Activated naive CD4-positive, alpha-beta T cell treated with anti-CD3 and anti-CD28 coated beads, Interleukin-2, amount 10 ng/mL, durations not matched to agents 7 days and 5 days (primary cell): ENCODE measurements at regions not wholly inside any gene's neighbourhood (a gene's known extent, or its start where the extent isn't known, plus 50 kb on each side); places are given as distances from the start of the nearest gene placed in this dataset.
"Not testable (repeated sequence)": the region's sequence is repeated elsewhere in the genome, so short reads cannot be mapped to it uniquely, and the experiment has no call there.

Source experiments
- CTCF ChIA-PET: fragments of 350-600 bp; sonication (Branson Sonifier 250); formaldehyde crosslinking; loops from one replicate; lab custom pipeline; 2021; ENCODE audit warnings: antibody characterized with exemption; lab: Charles Lee
- DNase-seq: peaks from one replicate; pipeline ENCODE4 v3.0.0-alpha.2; 2020
- H3K27ac Mint-ChIP-seq: one replicate; pipeline ENCODE4 v1.8.0; 2021; ENCODE audit warnings: mild to moderate bottlenecking, moderate library complexity, mixed read lengths
- H3K27me3 Mint-ChIP-seq: one replicate; pipeline ENCODE4 v1.8.0; 2021; ENCODE audit warnings: mild to moderate bottlenecking, mixed read lengths
- H3K36me3 Mint-ChIP-seq: one replicate; pipeline ENCODE4 v1.8.0; 2021; ENCODE audit warnings: mixed read lengths
- H3K4me1 Mint-ChIP-seq: one replicate; pipeline ENCODE4 v1.8.0; 2021; ENCODE audit warnings: mixed read lengths
- H3K4me3 Mint-ChIP-seq: one replicate; pipeline ENCODE4 v1.8.0; 2021; ENCODE audit warnings: mild to moderate bottlenecking, moderate library complexity, mixed read lengths
- H3K9me3 Mint-ChIP-seq: one replicate; pipeline ENCODE4 v1.8.0; 2021; ENCODE audit warnings: mixed read lengths

DNA sequence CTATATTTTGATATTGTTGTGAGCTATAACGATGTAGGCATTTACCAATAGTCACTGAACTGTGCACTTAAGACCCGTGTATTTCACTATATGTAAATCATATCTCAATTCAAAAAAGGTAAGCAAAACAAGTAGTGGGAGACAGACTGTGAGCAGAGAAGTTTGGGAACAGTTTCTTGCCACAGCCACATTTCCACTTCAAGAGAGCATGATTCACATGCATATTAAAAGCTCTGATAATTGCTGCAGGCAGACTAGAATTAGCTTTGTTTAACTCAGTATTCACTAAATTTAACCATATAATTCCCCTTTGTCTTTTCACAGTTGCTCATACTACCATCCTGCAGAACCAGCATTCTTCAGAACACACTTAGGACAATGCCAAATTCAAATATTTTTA, 168.4 kb upstream of the ZNF385D start:
- Mint-ChIP-seq H3K36me3 (no peaks in the 10 kb centered on the region), H3K4me1 (no peaks in the 10 kb centered on the region), H3K4me3 (no peak overlapping the region), H3K9me3 (peaks cover 18% of the 10 kb centered on the region), H3K27me3 (no peaks in the 10 kb centered on the region), H3K27ac (no peak overlapping the region)
- DNase-seq = no peak
- CTCF ChIA-PET = interaction anchor here (0.7 kb wide), 1 partner anchor 1218 kb away, joined by 3 read pairs; no protein-coding TSS in a partner anchor

DNA sequence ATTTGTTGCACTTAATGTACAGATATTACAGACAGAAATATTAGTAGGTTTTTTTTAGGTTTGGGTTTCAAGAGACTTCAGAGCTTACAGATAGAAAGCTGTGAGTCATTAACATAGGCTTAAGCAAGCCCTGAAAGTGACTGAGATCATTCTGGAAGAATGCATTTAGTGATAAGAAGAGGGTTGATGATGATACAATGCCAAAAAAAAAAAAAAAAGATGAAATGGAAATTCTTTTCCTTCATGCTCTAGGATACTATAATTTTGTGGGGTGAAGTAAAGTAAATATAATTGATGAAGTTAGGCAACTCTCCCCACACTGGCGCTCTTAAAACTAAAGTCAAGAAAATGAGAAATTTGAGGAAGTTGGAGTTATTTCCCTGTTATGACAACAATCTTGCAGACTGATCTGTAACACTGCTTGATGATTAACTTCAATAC, 169.4 kb upstream of the ZNF385D start:
- DNase-seq = no peak
- Mint-ChIP-seq H3K27me3 (no peaks in the 10 kb centered on the region), H3K4me3 (no peak overlapping the region), H3K36me3 (no peaks in the 10 kb centered on the region), H3K4me1 (no peaks in the 10 kb centered on the region), H3K27ac (no peak overlapping the region), H3K9me3 (peaks cover 18% of the 10 kb centered on the region)
- CTCF ChIA-PET = no interaction called here

DNA sequence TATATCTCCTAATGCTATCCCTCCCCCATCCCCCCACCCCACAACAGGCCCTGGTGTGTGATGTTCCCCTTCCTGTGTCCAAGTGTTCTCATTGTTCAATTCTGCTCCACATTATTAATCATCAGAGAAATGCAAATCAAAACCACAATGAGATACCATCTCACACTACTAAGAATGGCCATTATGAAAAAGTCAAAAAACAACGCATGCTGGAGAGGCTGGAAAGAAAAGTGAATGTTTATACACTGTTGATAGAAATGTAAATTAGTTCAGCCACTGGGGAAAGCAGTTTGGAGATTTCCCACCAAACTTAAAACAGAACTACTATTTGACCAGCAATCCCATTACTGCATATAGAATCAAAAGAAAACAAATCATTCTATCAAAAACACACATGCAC, 172.1 kb upstream of the ZNF385D start:
- H3K36me3 Mint-ChIP-seq, CTCF ChIA-PET, DNase-seq, H3K27ac Mint-ChIP-seq, H3K27me3 Mint-ChIP-seq, H3K4me3 Mint-ChIP-seq, H3K4me1 Mint-ChIP-seq: not testable (repeated sequence)
- H3K9me3 Mint-ChIP-seq = peaks cover 23% of the 10 kb centered on the region

DNA sequence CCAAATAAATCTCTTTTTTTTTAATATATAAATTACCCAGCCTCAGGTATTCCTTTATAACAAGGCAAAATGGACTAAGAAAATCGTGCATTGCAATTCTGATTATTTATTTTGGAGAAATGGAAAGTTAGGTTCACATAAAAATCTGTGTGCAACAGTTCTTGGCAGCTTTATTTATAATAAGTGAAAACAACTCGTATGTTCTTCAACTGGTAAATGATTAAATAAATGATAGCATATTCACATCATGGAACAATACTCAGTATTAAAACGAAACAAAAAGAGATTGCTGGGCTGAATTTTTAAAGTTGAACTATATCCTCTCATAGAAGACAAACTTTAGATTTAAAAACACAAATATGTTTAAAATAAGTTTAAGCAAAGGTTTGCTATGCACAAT, 176.3 kb upstream of the ZNF385D start:
- Mint-ChIP-seq H3K9me3 (peaks cover 16% of the 10 kb centered on the region), H3K27me3 (no peaks in the 10 kb centered on the region), H3K36me3 (no peaks in the 10 kb centered on the region), H3K4me3 (no peak overlapping the region), H3K4me1 (no peaks in the 10 kb centered on the region), H3K27ac (no peak overlapping the region)
- CTCF ChIA-PET = interaction anchor here (0.6 kb wide), 1 partner anchor 1148 kb away, joined by 3 read pairs; no protein-coding TSS in a partner anchor
- DNase-seq = no peak

DNA sequence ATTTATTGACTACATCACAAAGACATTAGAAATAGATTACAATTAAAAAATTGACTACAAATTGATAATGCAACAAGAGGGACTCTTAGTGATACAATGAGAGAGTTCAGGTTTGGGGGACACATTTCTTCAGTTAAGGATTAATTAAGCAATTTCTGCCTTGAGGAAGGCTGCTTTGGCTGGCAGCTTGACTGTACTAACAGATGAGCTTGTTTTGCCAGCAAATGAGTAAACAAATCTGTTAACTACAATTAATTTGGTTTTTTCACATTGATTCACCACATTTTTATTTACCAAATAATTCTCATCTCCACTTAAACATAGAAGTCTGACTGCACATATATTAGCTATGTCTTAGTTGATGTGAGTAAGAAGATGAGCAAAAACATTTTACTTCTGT, 183.6 kb upstream of the ZNF385D start:
- Mint-ChIP-seq H3K4me1 (no peaks in the 10 kb centered on the region), H3K9me3 (peaks cover 7% of the 10 kb centered on the region), H3K27me3 (no peaks in the 10 kb centered on the region), H3K36me3 (no peaks in the 10 kb centered on the region), H3K4me3 (no peak overlapping the region), H3K27ac (no peak overlapping the region)
- CTCF ChIA-PET = no interaction called here
- DNase-seq = no peak

DNA sequence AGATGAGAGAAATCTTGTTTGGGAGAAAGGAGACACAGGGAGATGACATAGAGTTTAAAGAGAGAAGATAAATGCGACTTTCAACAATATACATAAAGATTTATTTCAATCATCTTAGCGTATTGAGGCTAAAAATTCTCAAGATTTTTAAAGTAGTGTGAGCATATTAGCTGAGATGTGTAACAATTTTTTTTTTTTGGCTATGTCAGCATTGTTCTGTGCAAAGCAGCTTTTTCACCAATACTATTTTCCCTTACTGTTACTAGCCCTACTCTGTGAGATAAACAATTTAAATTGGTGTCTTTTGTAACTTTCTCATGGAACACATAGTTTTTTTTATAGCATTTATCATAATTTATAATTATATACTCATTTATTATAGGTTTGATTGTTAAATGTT, 185.2 kb upstream of the ZNF385D start:
- CTCF ChIA-PET = no interaction called here
- H3K9me3 Mint-ChIP-seq = peaks cover 5% of the 10 kb centered on the region

DNA sequence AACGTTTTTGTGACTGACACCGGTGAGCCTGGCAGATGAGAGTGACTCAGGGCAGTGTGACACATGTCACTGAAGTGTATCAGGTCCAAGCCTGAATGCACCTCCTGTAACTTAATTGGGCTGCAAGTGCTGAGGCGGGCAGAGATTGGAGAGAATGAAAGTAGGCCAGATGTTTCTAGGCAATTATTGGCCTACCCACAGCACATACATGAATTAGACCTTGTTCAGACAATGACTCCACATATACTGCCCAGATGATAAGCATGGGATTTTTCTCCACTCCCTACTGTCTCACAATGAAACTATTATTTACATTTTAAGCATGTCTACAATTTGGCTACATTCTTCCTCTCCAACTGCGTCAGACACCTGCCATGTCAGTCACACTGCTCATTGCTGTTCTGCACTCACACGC, 187.3 kb upstream of the ZNF385D start:
- Mint-ChIP-seq H3K4me1 (no peaks in the 10 kb centered on the region), H3K27ac (no peak overlapping the region), H3K9me3 (peaks cover 3% of the 10 kb centered on the region), H3K4me3 (no peak overlapping the region), H3K36me3 (no peaks in the 10 kb centered on the region), H3K27me3 (no peaks in the 10 kb centered on the region)
- CTCF ChIA-PET = no interaction called here
- no peak for DNase-seq

More for the DNA sequence above, 185.2 kb upstream of the ZNF385D start:
- no peak overlapping the region for H3K4me3 Mint-ChIP-seq
- no peaks in the 10 kb centered on the region for H3K36me3 Mint-ChIP-seq
- no peak for DNase-seq
- H3K27me3 Mint-ChIP-seq = no peaks in the 10 kb centered on the region
- no peak overlapping the region for H3K27ac Mint-ChIP-seq
- H3K4me1 Mint-ChIP-seq = no peaks in the 10 kb centered on the region

DNA sequence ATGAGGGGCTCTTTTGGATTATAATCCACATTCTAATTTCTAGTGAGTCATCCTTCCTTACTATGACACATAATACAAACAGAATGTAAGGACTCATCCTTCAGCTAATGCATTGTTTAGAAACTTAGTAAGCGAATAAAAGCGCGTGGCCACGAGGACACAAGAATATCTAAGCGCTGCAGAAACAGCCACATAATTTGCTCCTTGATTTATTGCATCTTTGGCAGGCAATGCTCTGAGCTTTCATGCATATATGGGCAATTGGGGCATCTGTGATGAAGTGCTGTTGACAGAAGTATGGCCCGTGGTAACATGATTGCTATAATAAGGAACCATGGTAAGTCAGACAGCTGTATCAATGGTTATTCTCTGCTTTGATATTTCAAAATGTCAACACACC, 191.3 kb upstream of the ZNF385D start:
- no peak for DNase-seq
- CTCF ChIA-PET = no interaction called here
- no peaks in the 10 kb centered on the region for H3K4me1 Mint-ChIP-seq
- H3K4me3 Mint-ChIP-seq = no peak overlapping the region
- peaks cover 3% of the 10 kb centered on the region for H3K9me3 Mint-ChIP-seq
- no peak overlapping the region for H3K27ac Mint-ChIP-seq
- no peaks in the 10 kb centered on the region for H3K36me3 Mint-ChIP-seq
- no peaks in the 10 kb centered on the region for H3K27me3 Mint-ChIP-seq

DNA sequence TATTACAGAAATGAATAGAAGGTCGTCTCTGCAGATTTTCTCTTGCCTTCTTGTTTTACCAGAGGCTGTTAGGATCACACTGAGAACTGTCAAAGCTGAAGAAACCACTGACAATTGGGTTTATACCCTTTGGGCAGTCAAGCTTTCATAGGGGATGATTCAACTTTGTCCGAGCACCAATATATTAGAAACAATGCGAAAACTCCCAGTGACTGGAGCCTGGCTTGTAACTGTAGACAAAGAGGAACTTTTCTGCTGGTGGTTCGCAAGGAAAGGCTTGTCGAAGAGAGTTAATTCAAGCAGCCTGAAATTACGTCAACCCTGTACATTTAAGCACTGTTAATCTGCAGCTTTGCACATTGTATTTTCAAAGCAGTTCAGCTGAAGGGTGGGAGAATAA, 193.2 kb upstream of the ZNF385D start:
- Mint-ChIP-seq H3K4me3 (no peak overlapping the region), H3K27ac (no peak overlapping the region), H3K36me3 (no peaks in the 10 kb centered on the region), H3K27me3 (no peaks in the 10 kb centered on the region), H3K9me3 (no peaks in the 10 kb centered on the region), H3K4me1 (no peaks in the 10 kb centered on the region)
- no peak for DNase-seq
- CTCF ChIA-PET = no interaction called here

DNA sequence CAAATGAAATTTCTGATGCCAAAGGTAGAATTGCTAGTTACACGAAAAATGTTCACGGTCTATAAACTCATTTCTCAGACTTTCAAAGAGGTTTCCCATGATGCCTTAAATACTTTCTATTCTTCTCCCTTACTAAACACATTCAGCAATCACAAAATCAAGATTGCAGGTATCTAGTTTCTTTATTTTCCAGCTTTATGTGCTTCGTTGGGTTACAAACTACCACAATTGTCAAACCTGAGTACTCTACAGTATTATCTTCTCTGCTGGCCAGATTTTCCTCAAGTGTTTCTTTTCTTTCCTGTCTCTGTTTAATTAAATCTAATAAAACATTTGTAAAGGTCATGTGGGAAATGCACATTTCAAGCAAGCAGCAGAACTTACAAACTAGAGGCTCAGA, 201.8 kb upstream of the ZNF385D start:
- Mint-ChIP-seq H3K36me3 (no peaks in the 10 kb centered on the region), H3K4me1 (no peaks in the 10 kb centered on the region), H3K27me3 (no peaks in the 10 kb centered on the region), H3K9me3 (peaks cover 14% of the 10 kb centered on the region), H3K27ac (no peak overlapping the region), H3K4me3 (no peak overlapping the region)
- CTCF ChIA-PET = no interaction called here
- no peak for DNase-seq

DNA sequence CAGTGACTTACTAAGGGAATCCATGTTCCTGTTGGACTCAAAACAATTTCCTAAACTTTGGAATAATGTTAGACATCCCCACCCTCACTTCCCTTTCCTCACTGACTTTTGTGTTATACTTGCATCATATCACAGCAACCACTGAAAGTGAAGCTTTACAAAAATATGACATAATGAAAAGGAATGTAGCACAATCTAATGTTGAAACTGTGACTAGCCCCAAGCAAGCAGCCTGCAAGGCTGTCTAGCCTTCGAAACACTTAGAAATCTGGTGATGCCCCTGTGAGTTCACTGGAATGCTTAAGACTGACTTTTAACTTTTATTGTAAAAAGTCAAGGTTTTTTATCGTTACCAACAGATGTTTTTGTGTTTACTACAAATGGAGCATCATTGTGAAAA, 203.7 kb upstream of the ZNF385D start:
- Mint-ChIP-seq H3K4me1 (no peaks in the 10 kb centered on the region), H3K9me3 (peaks cover 14% of the 10 kb centered on the region), H3K36me3 (no peaks in the 10 kb centered on the region), H3K27me3 (no peaks in the 10 kb centered on the region), H3K27ac (no peak overlapping the region), H3K4me3 (no peak overlapping the region)
- DNase-seq = no peak
- CTCF ChIA-PET = no interaction called here

DNA sequence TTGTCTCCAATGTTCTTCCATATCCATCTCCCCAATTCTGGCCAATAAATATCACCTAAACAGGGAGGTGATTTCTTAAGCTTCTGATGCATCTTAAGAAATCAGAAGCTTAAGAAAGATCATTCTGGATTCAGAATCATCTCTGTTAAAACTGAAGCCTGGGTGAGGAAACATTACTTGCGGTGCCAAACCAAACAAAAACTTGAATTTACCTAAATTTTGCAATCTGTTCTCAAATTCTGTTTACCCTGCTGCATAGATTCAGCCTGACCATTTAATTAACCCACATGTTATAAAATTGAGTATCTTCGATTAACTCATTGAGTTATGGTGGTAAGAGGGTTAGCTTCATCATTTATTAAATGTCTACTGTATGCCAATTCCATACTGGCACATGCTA, 204.4 kb upstream of the ZNF385D start:
- DNase-seq = no peak
- H3K27me3 Mint-ChIP-seq = no peaks in the 10 kb centered on the region
- no peaks in the 10 kb centered on the region for H3K4me1 Mint-ChIP-seq
- H3K36me3 Mint-ChIP-seq = no peaks in the 10 kb centered on the region
- CTCF ChIA-PET = no interaction called here
- H3K4me3 Mint-ChIP-seq = no peak overlapping the region
- peaks cover 13% of the 10 kb centered on the region for H3K9me3 Mint-ChIP-seq
- no peak overlapping the region for H3K27ac Mint-ChIP-seq

DNA sequence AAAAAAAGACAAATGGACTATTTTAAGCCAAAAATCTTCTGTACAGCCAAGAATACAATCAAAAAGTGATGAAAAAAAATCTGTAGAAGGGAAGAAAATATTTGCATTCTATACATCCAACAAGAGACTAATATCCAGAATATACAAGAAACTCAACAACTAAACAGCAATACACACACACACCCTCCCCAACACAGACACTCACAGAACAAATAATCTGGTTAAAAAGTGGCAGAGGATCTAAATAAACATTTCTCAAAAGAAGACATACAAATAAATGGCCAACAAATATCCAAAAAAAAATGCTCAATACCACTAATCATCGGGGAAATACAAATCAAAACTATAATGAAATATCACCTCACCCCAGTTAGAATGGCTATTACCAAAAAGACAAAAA, 209.0 kb upstream of the ZNF385D start:
- Mint-ChIP-seq H3K27ac (no peak overlapping the region), H3K27me3 (no peaks in the 10 kb centered on the region), H3K36me3 (no peaks in the 10 kb centered on the region), H3K4me1 (no peaks in the 10 kb centered on the region), H3K4me3 (no peak overlapping the region), H3K9me3 (peaks cover 6% of the 10 kb centered on the region)
- no peak for DNase-seq
- CTCF ChIA-PET = no interaction called here

DNA sequence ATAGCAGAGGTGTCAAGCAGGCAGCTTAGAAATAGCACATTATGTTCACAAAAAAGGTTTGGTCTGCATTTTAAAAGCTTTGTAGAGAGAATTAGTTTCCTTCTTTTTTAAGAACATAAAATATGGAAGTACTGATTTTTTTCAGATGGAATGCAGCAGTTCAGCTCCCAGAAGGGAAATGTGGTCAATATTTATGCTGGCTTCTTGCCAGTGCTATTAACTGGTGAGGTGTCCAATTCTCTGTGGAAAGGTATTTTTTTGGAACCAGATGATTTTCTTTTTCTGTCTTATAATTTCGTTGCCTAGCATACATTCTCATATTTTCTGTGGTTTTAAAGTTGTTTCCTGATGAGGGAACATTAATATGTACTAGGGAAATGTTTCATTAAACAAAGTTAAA, 211.4 kb upstream of the ZNF385D start:
- H3K36me3 Mint-ChIP-seq = no peaks in the 10 kb centered on the region
- no peak overlapping the region for H3K27ac Mint-ChIP-seq
- H3K4me1 Mint-ChIP-seq = no peaks in the 10 kb centered on the region
- no peak overlapping the region for H3K4me3 Mint-ChIP-seq
- CTCF ChIA-PET = no interaction called here
- no peaks in the 10 kb centered on the region for H3K27me3 Mint-ChIP-seq
- no peaks in the 10 kb centered on the region for H3K9me3 Mint-ChIP-seq
- no peak for DNase-seq

DNA sequence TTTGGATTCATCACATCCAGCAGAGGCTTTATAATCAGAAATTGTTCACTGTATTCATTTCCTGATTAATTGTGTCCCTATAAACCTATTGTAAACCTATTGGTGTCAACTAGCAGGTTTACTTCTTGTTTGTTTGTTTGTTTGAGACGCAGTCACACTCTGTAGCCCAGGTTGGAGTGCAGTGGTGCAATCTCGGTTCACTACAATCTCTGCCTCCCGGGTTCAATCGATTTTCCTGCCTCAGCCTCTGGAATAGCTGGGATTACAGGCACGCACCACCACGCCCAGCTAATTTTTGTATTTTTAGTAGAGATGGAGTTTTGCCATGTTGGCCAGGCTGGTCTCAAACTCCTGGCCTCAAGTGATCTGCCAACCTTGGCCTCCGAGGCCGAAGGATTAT, 215.4 kb upstream of the ZNF385D start:
- H3K27me3 Mint-ChIP-seq, DNase-seq, H3K27ac Mint-ChIP-seq, H3K36me3 Mint-ChIP-seq, CTCF ChIA-PET, H3K4me1 Mint-ChIP-seq, H3K4me3 Mint-ChIP-seq: not testable (repeated sequence)
- peaks cover 12% of the 10 kb centered on the region for H3K9me3 Mint-ChIP-seq

DNA sequence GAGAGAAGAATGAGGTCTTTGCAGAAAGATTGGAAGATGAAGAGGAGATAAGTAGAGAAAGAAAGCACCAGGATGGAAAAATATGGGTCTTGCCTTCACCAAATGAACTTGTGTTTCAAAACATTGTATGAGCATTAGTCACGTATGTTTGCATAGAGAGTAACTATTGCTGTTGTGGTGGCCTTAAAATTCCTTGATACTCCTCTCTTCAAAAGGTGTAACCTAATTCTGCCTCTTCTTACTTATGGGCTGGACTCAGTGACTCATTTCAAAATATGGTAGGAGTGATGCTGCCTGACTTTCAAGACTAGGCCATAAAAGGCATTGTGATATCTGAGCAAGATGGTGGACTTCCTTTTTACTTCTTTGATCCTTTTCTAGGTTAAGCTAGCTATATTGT, 228.7 kb upstream of the ZNF385D start:
- H3K4me3 Mint-ChIP-seq = no peak overlapping the region
- H3K4me1 Mint-ChIP-seq = no peaks in the 10 kb centered on the region
- DNase-seq = no peak
- CTCF ChIA-PET = no interaction called here
- no peaks in the 10 kb centered on the region for H3K27me3 Mint-ChIP-seq
- H3K27ac Mint-ChIP-seq = no peak overlapping the region
- no peaks in the 10 kb centered on the region for H3K36me3 Mint-ChIP-seq
- H3K9me3 Mint-ChIP-seq = peaks cover 8% of the 10 kb centered on the region
